H1 (cell line): ENCODE measurements at regions not wholly inside any gene's neighbourhood (a gene's known extent, or its start where the extent isn't known, plus 50 kb on each side); places are given as distances from the start of the nearest gene placed in this dataset.

Experiments used
- CTCF ChIA-PET: fragments of 300-600 bp; sonication (Branson Sonifier 250); formaldehyde crosslinking; loops from one replicate; lab custom pipeline; 2021; ENCODE audit not compliant: partially characterized antibody; lab: Charles Lee
- POLR2A ChIA-PET: fragments of 300-600 bp; sonication (Branson Sonifier 250); formaldehyde crosslinking; loops from one replicate; lab custom pipeline; 2021; ENCODE audit warnings: inconsistent platforms; ENCODE audit not compliant: partially characterized antibody; lab: Charles Lee
- DNase-seq, 2 experiments: peaks; one replicate each; pipeline versions ENCODE4 v3.0.0 to v3.0.0-alpha.2; 2010 to 2022; ENCODE audit warnings: low spot score in 2 of 2, low read depth in 1 of 2, mixed read lengths in 1 of 2
- FAIRE-seq: peaks from 2 replicates; lab custom pipeline; 2011; peaks lifted over from hg19 to GRCh38; lab: Jason Lieb, UNC
- H2AFZ ChIP-seq: 2 replicates; pipeline ENCODE4 v1.8.1; 2012; ENCODE audit warnings: low read length, inconsistent platforms
- H2AK5ac ChIP-seq: 2 replicates; pipeline ENCODE4 v1.6.1; 2013; ENCODE audit warnings: low read depth, low read length
- H2BK120ac ChIP-seq: replicated peaks from 2 replicates; pipeline ENCODE3; 2013; ENCODE audit warnings: low read depth, low read length, inconsistent platforms
- H2BK12ac ChIP-seq: 2 replicates; pipeline ENCODE4 v1.6.1; 2013; ENCODE audit warnings: low read depth, low read length
- H2BK15ac ChIP-seq: 2 replicates; pipeline ENCODE4 v1.6.1; 2013; ENCODE audit warnings: low read length
- H2BK20ac ChIP-seq: 2 replicates; pipeline ENCODE4 v1.6.1; 2013; ENCODE audit warnings: low read length
- H2BK5ac ChIP-seq: 2 replicates; pipeline ENCODE4 v1.6.1; 2013; ENCODE audit warnings: low read depth, low read length
- H3K14ac ChIP-seq: 2 replicates; pipeline ENCODE4 v1.6.1; 2013; ENCODE audit warnings: inconsistent platforms; ENCODE audit not compliant: insufficient read length
- H3K18ac ChIP-seq: 2 replicates; pipeline ENCODE4 v1.6.1; 2013; ENCODE audit warnings: low read length; ENCODE audit errors: extremely low read depth
- H3K23ac ChIP-seq: 2 replicates; pipeline ENCODE4 v1.6.1; 2013; ENCODE audit warnings: inconsistent platforms; ENCODE audit not compliant: insufficient read length
- H3K23me2 ChIP-seq: 2 replicates; pipeline ENCODE4 v1.6.1; 2013; ENCODE audit warnings: low read depth, low read length
- H3K27ac ChIP-seq: 2 replicates; pipeline ENCODE4 v1.6.1; 2011; ENCODE audit warnings: low read depth, low read length, inconsistent platforms
- H3K27me3 ChIP-seq, 4 experiments: replicated peaks in 1 of 4; 1 replicate in 1 of 4; 2 replicates in 3 of 4; pipeline versions ENCODE4 v1.6.1 to v1.8.1; 2011 to 2013; ENCODE audit warnings: low read length in 3 of 4, mild to moderate bottlenecking in 3 of 4, inconsistent platforms in 2 of 4, mixed read lengths in 2 of 4, moderate library complexity in 1 of 4; ENCODE audit not compliant: control insufficient read depth in 3 of 4, insufficient read depth in 3 of 4; ENCODE audit errors: extremely low read depth in 1 of 4
- H3K36me3 ChIP-seq, 4 experiments: 2 replicates each; pipeline versions ENCODE4 v1.6.1 to v1.8.1; 2011 to 2013; ENCODE audit warnings: mild to moderate bottlenecking in 4 of 4, low read length in 3 of 4, moderate library complexity in 2 of 4, control low read depth in 1 of 4, inconsistent platforms in 1 of 4; ENCODE audit not compliant: insufficient read depth in 4 of 4, control insufficient read depth in 2 of 4
- H3K4ac ChIP-seq: replicated peaks from 2 replicates; pipeline ENCODE3; 2013; ENCODE audit warnings: low read length, low read depth, mixed read lengths, inconsistent platforms; ENCODE audit not compliant: insufficient read length
- H3K4me1 ChIP-seq, 4 experiments: replicated peaks in 1 of 4; 1 replicate in 1 of 4; 2 replicates in 3 of 4; pipeline versions ENCODE4 v1.6.1 to v1.8.1; 2011 to 2013; ENCODE audit warnings: low read length in 3 of 4, inconsistent platforms in 2 of 4, mixed read lengths in 1 of 4; ENCODE audit not compliant: insufficient read depth in 4 of 4, control insufficient read depth in 3 of 4
- H3K4me2 ChIP-seq, 2 experiments: 2 replicates each; pipeline versions ENCODE4 v1.6.1 to v1.8.1; 2011 to 2013; ENCODE audit warnings: low read depth in 2 of 2, low read length in 2 of 2, control low read depth in 1 of 2, inconsistent platforms in 1 of 2, mild to moderate bottlenecking in 1 of 2; ENCODE audit not compliant: insufficient read depth in 1 of 2
- H3K4me3 ChIP-seq, 4 experiments: fragments of 200-600, 300-600 bp in 1 of 4; sonication (generic), shearing (Covaris generic), sonication (Bioruptor Twin) in 1 of 4; 2 replicates each; pipeline versions ENCODE4 v1.5.1 to v1.8.1; 2011 to 2016; ENCODE audit warnings: low read length in 4 of 4, low read depth in 3 of 4, control low read depth in 2 of 4, inconsistent platforms in 2 of 4, mild to moderate bottlenecking in 2 of 4, mixed read lengths in 1 of 4, moderate library complexity in 1 of 4; ENCODE audit not compliant: insufficient read depth in 2 of 4; ENCODE audit errors: extremely low read depth in 1 of 4
- H3K56ac ChIP-seq: replicated peaks from 2 replicates; pipeline ENCODE3; 2013; ENCODE audit warnings: low read depth, mild to moderate bottlenecking, mixed read lengths, low read length, inconsistent platforms; ENCODE audit not compliant: insufficient read length
- H3K79me1 ChIP-seq: 2 replicates; pipeline ENCODE4 v1.6.1; 2013; ENCODE audit warnings: low read depth, low read length, control low read depth
- H3K79me2 ChIP-seq, 2 experiments: 2 replicates each; pipeline versions ENCODE4 v1.6.1 to v1.8.1; 2012 to 2013; ENCODE audit warnings: low read length in 2 of 2, mild to moderate bottlenecking in 2 of 2, inconsistent platforms in 1 of 2; ENCODE audit not compliant: insufficient read depth in 2 of 2, control insufficient read depth in 1 of 2
- H3K9ac ChIP-seq, 4 experiments: replicated peaks in 1 of 4; 1 replicate in 1 of 4; 2 replicates in 3 of 4; pipeline versions ENCODE4 v1.6.1 to v1.8.1; 2011 to 2013; ENCODE audit warnings: low read depth in 3 of 4, low read length in 3 of 4, control low read depth in 2 of 4, mild to moderate bottlenecking in 2 of 4, moderate library complexity in 2 of 4, inconsistent platforms in 1 of 4; ENCODE audit errors: extremely low read depth in 1 of 4
- H3K9me3 ChIP-seq, 2 experiments: 2 replicates each; pipeline versions ENCODE4 v1.6.1 to v1.8.1; 2012 to 2013; ENCODE audit warnings: mild to moderate bottlenecking in 2 of 2, moderate library complexity in 2 of 2, control low read depth in 1 of 2, inconsistent platforms in 1 of 2, low read depth in 1 of 2, low read length in 1 of 2, mixed read lengths in 1 of 2; ENCODE audit not compliant: insufficient read depth in 2 of 2
- H4K20me1 ChIP-seq, 2 experiments: replicated peaks in 1 of 2; 2 replicates each; pipeline versions ENCODE3 to v1.8.1; 2011 to 2013; ENCODE audit warnings: inconsistent platforms in 2 of 2, low read length in 2 of 2, mild to moderate bottlenecking in 1 of 2; ENCODE audit not compliant: insufficient read depth in 2 of 2, control insufficient read depth in 1 of 2
- H4K5ac ChIP-seq: 2 replicates; pipeline ENCODE4 v1.6.1; 2013; ENCODE audit warnings: low read length, low read depth, mixed read lengths, inconsistent platforms; ENCODE audit not compliant: insufficient read length
- H4K8ac ChIP-seq: 2 replicates; pipeline ENCODE4 v1.8.0; 2013; ENCODE audit warnings: mild to moderate bottlenecking, moderate library complexity, low read length, inconsistent platforms; ENCODE audit not compliant: insufficient read depth; ENCODE audit errors: extremely low read depth
- H4K91ac ChIP-seq: replicated peaks from 2 replicates; pipeline ENCODE3; 2013; ENCODE audit warnings: low read length, mixed read lengths, inconsistent platforms; ENCODE audit not compliant: insufficient read length
- BCL11A ChIP-seq, 2 experiments: IDR thresholded peaks; one replicate each; pipeline ENCODE4 v1.6.1; 2011; ENCODE audit warnings: low read depth in 2 of 2, low read length in 2 of 2, mild to moderate bottlenecking in 2 of 2
- CEBPB ChIP-seq: IDR thresholded peaks from 2 replicates; pipeline ENCODE4 v1.6.1; 2012; ENCODE audit warnings: low read depth, low read length
- CHD2 ChIP-seq: IDR thresholded peaks from 2 replicates; pipeline ENCODE4 v1.6.1; 2012; ENCODE audit warnings: low read length, improper control_type of control experiment
- EZH2 ChIP-seq: fragments of 200-600 bp; sonication (generic); IDR thresholded peaks from 2 replicates; pipeline ENCODE4 v1.7.1; 2012; ENCODE audit warnings: low read depth, mild to moderate bottlenecking, moderate library complexity, low read length, inconsistent platforms; ENCODE audit not compliant: severe bottlenecking
- GABPA ChIP-seq: IDR thresholded peaks from 2 replicates; pipeline ENCODE4 v1.6.1; 2011; ENCODE audit warnings: mild to moderate bottlenecking, low read length, moderate library complexity, borderline replicate concordance; ENCODE audit not compliant: insufficient read depth
- GTF2F1 ChIP-seq: IDR thresholded peaks from 2 replicates; pipeline ENCODE4 v1.6.1; 2012; ENCODE audit warnings: low read depth, low read length, improper control_type of control experiment, borderline replicate concordance
- KDM5A ChIP-seq: fragments of 200-600 bp; IDR thresholded peaks from 2 replicates; pipeline ENCODE4 v1.7.1; 2012; ENCODE audit warnings: mild to moderate bottlenecking, low read length, inconsistent platforms, mixed read lengths
- RNF2 ChIP-seq: fragments of 200-900, 300-1000 bp; sonication (generic); IDR thresholded peaks from 2 replicates; pipeline ENCODE4 v1.7.1; 2016; ENCODE audit warnings: borderline replicate concordance, low read depth, mild to moderate bottlenecking, antibody characterized with exemption, low read length; ENCODE audit not compliant: poor library complexity, severe bottlenecking; ENCODE audit errors: missing control alignments
- SP2 ChIP-seq: IDR thresholded peaks from 2 replicates; pipeline ENCODE4 v1.6.1; 2012; ENCODE audit warnings: mild to moderate bottlenecking, low read length, inconsistent platforms
- SUZ12 ChIP-seq: fragments of 200-600 bp; sonication (generic); IDR thresholded peaks from 2 replicates; pipeline ENCODE4 v1.6.1; 2012; ENCODE audit warnings: mild to moderate bottlenecking, inconsistent platforms, low read length, moderate library complexity, mixed read lengths
- WGBS, 2 experiments: shearing (Covaris generic) in 1 of 2; methylation state at CpG; one replicate each; pipeline versions ENCODE4 v1.1.6 to v1.1.7; 2013 to 2015; ENCODE audit warnings: low lambda C conversion rate in 2 of 2, mixed read lengths in 2 of 2, inconsistent platforms in 1 of 2, low coverage in 1 of 2, missing lambda C conversion rate in 1 of 2; ENCODE audit not compliant: insufficient replicate concordance in 2 of 2, insufficient coverage in 1 of 2, insufficient read length in 1 of 2; ENCODE audit errors: extremely low coverage in 1 of 2, missing lambda C conversion rate in 1 of 2; 5-methylcytosine and 5-hydroxymethylcytosine counted together

- no peak overlapping the region for H2AFZ ChIP-seq
- no peak overlapping the region for H2BK20ac ChIP-seq
- no peaks in the 10 kb centered on the region for H3K27me3 ChIP-seq
- no peaks in the 10 kb centered on the region for H3K79me1 ChIP-seq
- no peak overlapping the region for H3K4me3 ChIP-seq
- H3K56ac ChIP-seq: no peak overlapping the region
- H3K79me2 ChIP-seq: no peaks in the 10 kb centered on the region
- ChIA-PET POLR2A (no interaction called here), CTCF (no interaction called here)
- H3K9ac ChIP-seq: no peak overlapping the region
- no peak overlapping the region for H3K4me2 ChIP-seq
- no peak overlapping the region for H4K8ac ChIP-seq
- no peak overlapping the region for H3K18ac ChIP-seq
- no peaks in the 10 kb centered on the region for H3K9me3 ChIP-seq
- no peak overlapping the region for H2BK15ac ChIP-seq
- H4K91ac ChIP-seq: no peak overlapping the region
- FAIRE-seq (no peak), DNase-seq (no peak)
- no peaks in the 10 kb centered on the region for H3K4me1 ChIP-seq
- no peak overlapping the region for H3K14ac ChIP-seq
- no peaks in the 10 kb centered on the region for H4K20me1 ChIP-seq
- no peak overlapping the region for H3K23ac ChIP-seq
- no peak overlapping the region for H3K27ac ChIP-seq
- no peak overlapping the region for H2BK12ac ChIP-seq
- H3K4ac ChIP-seq: no peak overlapping the region
- no peak overlapping the region for H2AK5ac ChIP-seq
- 96% methylated on average over 2 of the region's 2 CpGs; no CpG with 5 or more reads in 1 of the 2 experiments for WGBS, 2 experiments
- no peak overlapping the region for H2BK120ac ChIP-seq
- H3K23me2 ChIP-seq: no peaks in the 10 kb centered on the region
- H2BK5ac ChIP-seq: no peak overlapping the region
- H4K5ac ChIP-seq: no peak overlapping the region
- H3K36me3 ChIP-seq: no peaks in the 10 kb centered on the region
- TF ChIP-seq CEBPB: no peak
- no peak for TF ChIP-seq SUZ12
- TF ChIP-seq RNF2: no peak
- TF ChIP-seq CHD2: no peak
- no peak for TF ChIP-seq EZH2
- no peak for TF ChIP-seq GTF2F1
- no peak for TF ChIP-seq BCL11A (IDR thresholded peaks at IDR 0.05; ENCODE audit: low read depth in 2 of 2, low read length in 2 of 2)
- TF ChIP-seq SP2: no peak
- no peak for TF ChIP-seq KDM5A
- TF ChIP-seq GABPA: no peak
These were observed 159.6 kb upstream of the LEF1 start for GRCh38 chr4:108328383-108328732.
